ENCODE measurements at regions not wholly inside any gene's neighbourhood (a gene's known extent, or its start where the extent isn't known, plus 50 kb on each side); places are given as distances from the start of the nearest gene placed in this dataset.

GRCh38 chr15:26460165-26460564, 312.7 kb downstream of the GABRB3 start:
- peaks cover 4 to 24% (median 13%) of the 10 kb centered on the region in 3 donors for H3K9me3 ChIP-seq (ENCODE audit: control extremely low read depth in 1 of 3, control insufficient read depth in 2 of 3, insufficient read depth in 1 of 3, low read length in 2 of 3)
- H3K27me3 ChIP-seq (replicated peaks in 1 of 4; ENCODE audit: control extremely low read depth in 1 of 4, control insufficient read depth in 3 of 4, insufficient read depth in 4 of 4, low read length in 3 of 4): no peaks in the 10 kb centered on the region
- H3K4me1 ChIP-seq (ENCODE audit: control insufficient read depth in 2 of 2, insufficient read depth in 2 of 2, low read length in 2 of 2): no peaks in the 10 kb centered on the region
- intact Hi-C loops (cut with micrococcal nuclease): no loop called here
- ATAC-seq (ENCODE audit: low read depth): no peak
- no peaks in the 10 kb centered on the region for H4K20me1 ChIP-seq (ENCODE audit: control insufficient read depth, insufficient read depth, low read length, poor library complexity, severe bottlenecking)
- no peak overlapping the region for H3K9ac ChIP-seq (ENCODE audit: low read length)
- no peak overlapping the region for H3K4me3 ChIP-seq (ENCODE audit: control extremely low read depth in 1 of 5, extremely low read depth in 1 of 5, insufficient read depth in 1 of 5, low read depth in 2 of 5, low read length in 4 of 5)
- no peak for DNase-seq
- Mint-ChIP-seq H3K4me3 (no peak overlapping the region), H3K4me1 (no peaks in the 10 kb centered on the region), H3K27ac (no peak overlapping the region), H3K9me3 (ENCODE audit: insufficient read depth) (peaks cover 14% of the 10 kb centered on the region), H3K27me3 (no peaks in the 10 kb centered on the region)
- TF ChIP-seq EZH2 (IDR thresholded peaks at IDR 0.05; ENCODE audit: borderline replicate concordance, insufficient read depth, low read depth, low read length, poor library complexity, severe bottlenecking) (no peak), CTCF (IDR thresholded peaks at IDR 0.05) (no peak)
- no peaks in the 10 kb centered on the region for H3K79me2 ChIP-seq (ENCODE audit: control insufficient read depth, insufficient read depth, low read length)
- H3K4me2 ChIP-seq (replicated peaks; ENCODE audit: low read depth, low read length, poor library complexity, severe bottlenecking): no peak overlapping the region
- WGBS (ENCODE audit: insufficient coverage): 86% methylated on average over 1 of the region's 2 CpGs
- no peak overlapping the region for H2AFZ ChIP-seq (ENCODE audit: insufficient read depth, low read depth, low read length, poor library complexity, severe bottlenecking)
- no peak overlapping the region for H3K27ac ChIP-seq (ENCODE audit: low read length in 2 of 2)
- POLR2A ChIA-PET: no interaction called here
- H3K36me3 ChIP-seq (replicated peaks in 1 of 2; ENCODE audit: control extremely low read depth in 1 of 2, control insufficient read depth in 1 of 2, extremely low read depth in 1 of 2, insufficient read depth in 2 of 2, low read length in 1 of 2): no peaks in the 10 kb centered on the region
- CTCF ChIA-PET: no interaction called here

DNA sequence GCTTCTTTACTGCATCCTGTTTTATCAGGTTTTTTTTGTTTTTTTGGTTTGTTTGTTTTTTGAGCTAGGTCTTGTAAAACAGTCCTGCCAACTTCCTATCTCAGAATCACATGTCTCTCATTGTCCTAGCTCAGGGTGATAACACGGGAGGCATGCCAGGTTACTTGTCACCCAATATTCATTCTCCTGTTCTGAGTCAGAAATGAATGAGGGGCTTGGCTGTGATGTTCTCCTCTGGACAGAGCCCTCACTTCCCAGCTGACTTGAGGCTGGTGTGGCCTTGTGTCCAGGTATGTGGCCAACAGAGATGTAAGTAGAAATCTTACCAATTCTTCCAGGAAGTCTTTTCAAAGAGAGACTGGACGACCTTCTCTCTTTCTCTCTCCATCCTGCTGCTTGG, 317.0 kb downstream of the GABRB3 start:
- POLR2A ChIA-PET: no interaction called here
- TF ChIP-seq CTCF (IDR thresholded peaks at IDR 0.05) (no peak), EZH2 (IDR thresholded peaks at IDR 0.05; ENCODE audit: borderline replicate concordance, insufficient read depth, low read depth, low read length, poor library complexity, severe bottlenecking) (no peak)
- intact Hi-C loops (cut with micrococcal nuclease): no loop called here

More for the DNA sequence above, 317.0 kb downstream of the GABRB3 start:
- CTCF ChIA-PET: no interaction called here
- Histone ChIP-seq H3K79me2 (ENCODE audit: control insufficient read depth, insufficient read depth, low read length) (no peaks in the 10 kb centered on the region), H3K4me1 (ENCODE audit: control insufficient read depth in 2 of 2, insufficient read depth in 2 of 2, low read length in 2 of 2) (no peaks in the 10 kb centered on the region), H3K27me3 (replicated peaks in 1 of 4; ENCODE audit: control extremely low read depth in 1 of 4, control insufficient read depth in 3 of 4, insufficient read depth in 4 of 4, low read length in 3 of 4) (no peaks in the 10 kb centered on the region), H3K4me3 (ENCODE audit: control extremely low read depth in 1 of 5, extremely low read depth in 1 of 5, insufficient read depth in 1 of 5, low read depth in 2 of 5, low read length in 4 of 5) (no peak overlapping the region), H3K9ac (ENCODE audit: low read length) (no peak overlapping the region), H4K20me1 (ENCODE audit: control insufficient read depth, insufficient read depth, low read length, poor library complexity, severe bottlenecking) (no peaks in the 10 kb centered on the region), H3K27ac (ENCODE audit: low read length in 2 of 2) (no peak overlapping the region), H3K4me2 (replicated peaks; ENCODE audit: low read depth, low read length, poor library complexity, severe bottlenecking) (no peak overlapping the region), H2AFZ (ENCODE audit: insufficient read depth, low read depth, low read length, poor library complexity, severe bottlenecking) (no peak overlapping the region), H3K36me3 (replicated peaks in 1 of 2; ENCODE audit: control extremely low read depth in 1 of 2, control insufficient read depth in 1 of 2, extremely low read depth in 1 of 2, insufficient read depth in 2 of 2, low read length in 1 of 2) (no peaks in the 10 kb centered on the region), H3K9me3 (ENCODE audit: control extremely low read depth in 1 of 3, control insufficient read depth in 2 of 3, insufficient read depth in 1 of 3, low read length in 2 of 3) (peaks cover 4 to 23% (median 13%) of the 10 kb centered on the region in 3 donors)
- WGBS (ENCODE audit: insufficient coverage): no CpG with 5 or more reads among the region's 2 CpGs
- H3K27ac Mint-ChIP-seq: no peak overlapping the region
- no peak overlapping the region for H3K4me3 Mint-ChIP-seq
- H3K4me1 Mint-ChIP-seq: no peaks in the 10 kb centered on the region
- no peak for ATAC-seq (ENCODE audit: low read depth)
- H3K27me3 Mint-ChIP-seq: no peaks in the 10 kb centered on the region
- peaks cover 23% of the 10 kb centered on the region for H3K9me3 Mint-ChIP-seq (ENCODE audit: insufficient read depth)
- DNase-seq: no peak
